H1 (cell line): ENCODE measurements at regions not wholly inside any gene's neighbourhood (a gene's known extent, or its start where the extent isn't known, plus 50 kb on each side); places are given as distances from the start of the nearest gene placed in this dataset.

ENCODE experiments used
- BACH1 ChIP-seq: IDR thresholded peaks from 2 replicates; pipeline ENCODE4 v1.6.1; 2012; ENCODE audit warnings: low read length, improper control_type of control experiment
- EGR1 ChIP-seq: IDR thresholded peaks from 2 replicates; pipeline ENCODE4 v1.6.1; 2011; ENCODE audit warnings: low read depth, low read length, borderline replicate concordance
- JUN ChIP-seq: IDR thresholded peaks from 2 replicates; pipeline ENCODE4 v1.6.1; 2011; ENCODE audit warnings: low read depth, mild to moderate bottlenecking, improper control_type of control experiment, low read length
- NANOG ChIP-seq: IDR thresholded peaks from 2 replicates; pipeline ENCODE4 v1.6.1; 2011; ENCODE audit warnings: low read length, low read depth, mild to moderate bottlenecking, inconsistent platforms; ENCODE audit not compliant: insufficient read depth, poor library complexity, severe bottlenecking
- RNF2 ChIP-seq: fragments of 200-900, 300-1000 bp; sonication (generic); IDR thresholded peaks from 2 replicates; pipeline ENCODE4 v1.7.1; 2016; ENCODE audit warnings: borderline replicate concordance, low read depth, mild to moderate bottlenecking, antibody characterized with exemption, low read length; ENCODE audit not compliant: poor library complexity, severe bottlenecking; ENCODE audit errors: missing control alignments
- SP1 ChIP-seq: IDR thresholded peaks from 2 replicates; pipeline ENCODE4 v1.6.1; 2011; ENCODE audit warnings: low read depth, low read length
- SP2 ChIP-seq: IDR thresholded peaks from 2 replicates; pipeline ENCODE4 v1.6.1; 2012; ENCODE audit warnings: mild to moderate bottlenecking, low read length, inconsistent platforms
- TBP ChIP-seq: IDR thresholded peaks from 2 replicates; pipeline ENCODE4 v1.6.1; 2011; ENCODE audit warnings: low read depth, low read length, improper control_type of control experiment
- TF ChIP-seq, protein P1 (sequence below): IDR thresholded peaks from 2 replicates; pipeline ENCODE4 v1.6.1; 2012; ENCODE audit warnings: low read length, inconsistent platforms

DNA sequence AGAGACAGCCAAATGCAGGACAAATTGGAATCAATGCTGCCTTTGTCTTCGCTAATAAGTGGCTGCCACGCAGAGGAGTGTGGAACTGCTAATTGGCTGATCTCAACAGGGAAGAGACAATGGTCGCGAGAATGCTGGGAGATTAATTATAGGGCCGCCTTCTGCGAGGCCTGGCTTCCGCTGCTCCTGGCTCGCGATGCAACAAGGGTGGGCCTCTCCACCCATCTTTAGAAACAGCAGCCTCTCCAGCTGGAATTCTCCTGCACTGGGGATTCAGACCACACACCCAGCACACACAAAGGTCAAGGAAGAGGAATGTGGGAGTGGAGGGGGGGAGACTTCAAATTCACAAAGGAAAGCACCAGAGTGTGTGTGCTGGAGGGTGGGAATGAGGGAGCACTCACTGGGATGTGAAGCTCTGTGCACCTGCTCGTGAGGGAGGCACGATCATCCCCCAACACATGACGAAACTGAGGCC, 200.7 kb upstream of the GRIK3 start (continued):
- TF ChIP-seq JUN (no peak), TBP (no peak), SP1 (0 out of 2 replicates have a peak, but pooled peaks have one; percentile 24), SP2 (no peak), EGR1 (no peak), BACH1 (no peak), NANOG (no peak), RNF2 (no peak)
- TF ChIP-seq, protein P1, sequence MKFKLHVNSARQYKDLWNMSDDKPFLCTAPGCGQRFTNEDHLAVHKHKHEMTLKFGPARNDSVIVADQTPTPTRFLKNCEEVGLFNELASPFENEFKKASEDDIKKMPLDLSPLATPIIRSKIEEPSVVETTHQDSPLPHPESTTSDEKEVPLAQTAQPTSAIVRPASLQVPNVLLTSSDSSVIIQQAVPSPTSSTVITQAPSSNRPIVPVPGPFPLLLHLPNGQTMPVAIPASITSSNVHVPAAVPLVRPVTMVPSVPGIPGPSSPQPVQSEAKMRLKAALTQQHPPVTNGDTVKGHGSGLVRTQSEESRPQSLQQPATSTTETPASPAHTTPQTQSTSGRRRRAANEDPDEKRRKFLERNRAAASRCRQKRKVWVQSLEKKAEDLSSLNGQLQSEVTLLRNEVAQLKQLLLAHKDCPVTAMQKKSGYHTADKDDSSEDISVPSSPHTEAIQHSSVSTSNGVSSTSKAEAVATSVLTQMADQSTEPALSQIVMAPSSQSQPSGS = no peak
